ENCODE measurements at regions not wholly inside any gene's neighbourhood (a gene's known extent, or its start where the extent isn't known, plus 50 kb on each side); places are given as distances from the start of the nearest gene placed in this dataset.

GRCh38 chr15:69883306-69883705 is 214.4 kb downstream of the TLE3 start:
- TF ChIP-seq ZFX (IDR thresholded peaks at IDR 0.05; ENCODE audit: borderline replicate concordance): no peak
- no peak for TF ChIP-seq CTCF (IDR thresholded peaks at IDR 0.05)

Data from 22Rv1 (cell line).